Activated CD8-positive, alpha-beta memory T cell treated with anti-CD3 and anti-CD28 coated beads, Interleukin-2, amount 50 U/mL, for 24 hours (primary cell): ENCODE measurements at regions not wholly inside any gene's neighbourhood (a gene's known extent, or its start where the extent isn't known, plus 50 kb on each side); places are given as distances from the start of the nearest gene placed in this dataset.
A peak's percentile ranks its signal among the peaks of the same experiment; 100 is the strongest.
"Not testable (repeated sequence)": the region's sequence is repeated elsewhere in the genome, so short reads cannot be mapped to it uniquely, and the experiment has no call there.

Source experiments
- DNase-seq: peaks from one replicate; pipeline ENCODE4 v3.0.0-alpha.2; 2020; ENCODE audit errors: extremely low read depth

DNA sequence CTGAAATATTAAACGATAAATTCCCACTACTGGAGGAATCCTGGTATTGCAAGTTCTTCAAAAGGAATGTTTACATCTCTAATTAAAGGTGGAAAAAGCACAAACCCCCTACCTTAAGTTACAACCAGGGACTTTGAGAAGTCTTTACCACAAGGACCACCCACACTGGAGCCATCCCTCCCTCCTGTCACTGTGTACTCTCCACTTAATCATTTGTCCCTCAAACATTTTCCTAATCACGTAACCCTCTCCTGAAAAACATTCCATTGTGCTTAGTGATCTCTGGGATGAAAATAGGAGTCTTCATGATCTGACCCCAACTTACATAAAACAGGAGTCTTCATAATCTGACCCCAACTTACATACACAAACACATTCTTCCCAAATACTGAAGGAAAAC lies 85.7 kb downstream of the SUCLG1 start:
- DNase-seq = no peak

DNA sequence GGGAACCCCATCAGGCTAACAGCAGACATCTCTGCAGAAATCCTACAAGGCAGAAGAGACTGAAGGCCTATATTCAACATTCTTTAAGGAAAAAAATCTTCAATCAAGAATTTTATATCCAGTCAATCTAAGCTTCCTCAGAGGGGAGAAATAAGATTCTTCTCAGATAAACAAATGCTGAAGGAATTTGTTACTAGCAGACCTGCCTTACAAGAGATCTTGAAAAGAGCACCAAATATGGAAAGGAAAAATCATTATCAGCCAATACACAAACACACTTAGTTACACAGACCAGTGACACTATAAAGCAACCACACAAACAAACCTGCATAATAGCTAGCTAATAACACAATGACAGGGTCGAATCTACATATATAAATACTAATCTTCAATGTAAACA lies 96.5 kb downstream of the SUCLG1 start:
- no peak for DNase-seq

DNA sequence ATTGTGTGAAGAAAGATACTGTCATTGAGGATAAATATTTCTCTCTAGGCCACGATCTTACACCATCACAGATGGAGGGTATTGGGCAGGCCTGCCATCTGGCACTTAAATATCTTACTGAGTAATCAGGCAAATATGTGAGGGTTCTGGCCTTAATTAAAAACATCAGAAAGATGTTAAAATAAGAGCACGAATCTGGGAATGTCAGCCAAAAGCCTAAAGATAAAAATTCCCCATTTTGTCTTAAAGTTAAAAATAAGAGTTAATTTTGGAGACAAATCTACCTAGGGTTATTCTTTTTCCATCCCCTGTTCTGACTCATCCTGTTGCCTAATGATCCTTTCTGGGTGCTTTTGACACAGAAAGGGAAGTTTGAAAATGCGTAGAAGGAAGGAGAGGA lies 121.0 kb downstream of the SUCLG1 start:
- no peak for DNase-seq

DNA sequence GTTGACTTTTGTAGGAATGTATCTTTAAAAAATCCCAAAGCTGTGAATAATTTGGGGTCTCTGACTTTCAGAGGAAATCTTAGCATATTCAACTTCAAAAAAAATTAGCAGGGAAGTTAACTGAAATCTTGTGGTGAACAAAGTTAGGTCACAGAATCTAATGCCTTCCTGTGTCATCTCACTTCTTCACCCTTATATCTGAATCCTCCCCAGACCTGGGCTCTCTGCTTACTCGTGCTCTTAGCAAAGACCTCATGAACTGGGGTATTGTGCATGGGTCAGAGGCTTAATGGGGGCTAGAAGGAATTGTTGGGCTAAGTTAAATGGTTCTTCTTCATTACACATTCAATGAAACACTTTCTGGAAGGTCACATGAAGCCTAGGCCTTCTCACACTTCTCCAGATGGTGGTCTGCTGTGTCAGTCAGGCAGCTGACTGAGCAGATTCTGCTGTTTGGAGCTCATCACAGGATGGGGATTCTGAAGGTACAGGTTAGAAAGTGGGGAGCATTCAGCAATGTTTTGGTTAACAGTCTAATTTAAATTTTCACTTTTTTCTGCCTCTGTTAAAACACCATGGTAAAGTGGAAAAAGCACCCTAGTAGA lies 131.3 kb downstream of the SUCLG1 start:
- DNase-seq = no peak

DNA sequence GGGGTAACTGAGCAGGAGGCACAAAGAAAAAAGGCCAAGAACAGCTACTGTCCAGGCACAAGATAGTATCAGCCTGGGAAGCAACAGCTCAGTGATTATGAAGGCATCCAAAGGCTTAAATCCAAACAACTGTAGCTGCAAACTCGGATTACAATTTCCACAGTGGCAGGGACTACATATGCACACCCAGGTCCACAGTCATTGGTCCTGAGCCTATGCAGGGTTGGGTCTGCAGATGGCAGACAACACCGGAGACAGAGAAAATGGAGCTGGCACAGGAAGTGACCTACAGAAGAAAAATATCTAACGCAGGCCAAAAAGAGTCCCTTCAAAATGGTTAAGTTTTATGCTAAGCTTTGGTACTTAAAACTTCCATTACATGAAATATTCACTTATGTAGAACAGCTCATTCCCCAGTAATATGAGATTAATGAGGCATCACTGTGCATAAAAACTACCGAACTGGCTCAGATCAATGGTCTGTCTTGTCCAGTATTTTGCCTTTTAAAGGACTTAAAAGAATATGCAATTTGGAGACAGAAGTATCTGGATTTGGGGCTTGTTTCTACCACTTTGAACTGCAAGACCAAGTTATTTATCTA lies 132.1 kb downstream of the SUCLG1 start:
- no peak for DNase-seq

DNA sequence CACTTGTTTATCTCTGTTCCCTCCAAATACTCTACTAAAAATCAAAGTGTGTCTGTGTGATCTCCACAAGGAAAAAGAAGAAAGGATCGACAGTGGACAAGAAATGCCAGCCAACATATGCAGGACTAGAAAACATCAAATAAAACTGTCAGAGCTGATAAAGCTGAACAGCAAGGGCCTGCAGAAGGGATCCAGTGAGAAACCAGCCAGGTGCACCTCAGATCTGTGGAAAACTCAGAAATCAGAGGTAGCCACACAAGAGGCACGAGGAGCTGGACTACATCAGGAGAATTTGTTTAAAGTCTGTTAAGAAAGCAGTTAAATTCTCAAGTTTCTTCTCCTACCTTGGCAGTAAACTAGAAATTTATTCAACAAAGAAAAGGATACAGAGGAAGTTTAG lies 135.2 kb downstream of the SUCLG1 start:
- DNase-seq = no peak

DNA sequence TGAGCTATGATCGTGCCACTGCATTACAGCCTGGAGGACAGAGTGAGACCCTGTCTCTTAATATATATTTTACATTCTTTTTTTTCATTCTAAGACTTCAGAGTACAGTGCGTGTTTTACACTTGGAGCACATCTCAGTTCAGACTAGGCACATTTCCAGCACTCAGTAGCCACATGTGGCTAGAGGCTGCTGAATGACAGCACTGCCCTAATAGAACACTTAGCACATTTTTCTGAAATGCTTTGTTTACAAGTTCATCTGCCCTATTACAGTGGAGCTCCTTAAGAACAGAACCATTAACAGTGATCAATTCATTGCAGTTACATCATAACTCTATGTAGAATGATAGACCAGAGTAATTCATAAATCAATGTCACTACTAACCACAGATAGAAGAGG lies 138.1 kb downstream of the SUCLG1 start:
- no peak for DNase-seq

DNA sequence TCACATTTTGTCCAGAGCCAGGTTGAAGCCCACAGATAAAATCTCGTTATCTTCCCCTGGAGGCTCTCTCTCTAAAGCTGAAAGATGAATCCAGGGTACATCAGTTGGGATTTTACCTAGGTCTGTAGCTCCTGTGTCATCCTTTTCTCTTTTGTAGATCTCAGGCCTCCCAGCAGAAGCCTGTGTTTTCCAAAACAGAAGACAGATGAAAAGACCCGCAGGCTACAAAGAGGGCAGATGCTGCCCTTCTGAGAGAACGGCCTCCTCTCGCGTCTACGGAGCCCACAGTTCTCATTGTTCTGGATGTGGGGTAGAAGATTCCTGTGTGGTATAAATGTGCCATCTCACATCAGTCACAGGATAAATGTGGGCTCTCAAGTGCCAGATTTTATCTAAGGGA lies 139.5 kb downstream of the SUCLG1 start:
- no peak for DNase-seq

DNA sequence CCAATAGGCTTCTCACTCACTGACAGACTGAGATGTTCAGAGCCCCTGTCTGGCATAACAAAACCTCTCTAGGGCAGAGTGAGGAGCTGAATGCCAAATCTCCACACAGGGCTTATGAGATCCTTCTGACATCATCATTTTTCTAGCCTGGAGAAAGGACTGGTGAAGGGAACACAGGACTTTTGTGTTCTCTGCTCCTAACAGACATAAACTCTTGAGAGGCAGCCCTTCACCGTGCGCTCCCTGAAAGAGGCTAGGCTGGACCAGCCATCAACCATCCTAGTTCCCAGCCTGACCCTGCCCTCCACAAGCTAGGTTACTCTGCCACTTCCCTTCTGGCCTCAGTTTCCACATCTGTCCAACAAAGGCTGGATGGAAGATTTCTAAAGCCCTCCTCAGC lies 141.9 kb downstream of the SUCLG1 start:
- no peak for DNase-seq

DNA sequence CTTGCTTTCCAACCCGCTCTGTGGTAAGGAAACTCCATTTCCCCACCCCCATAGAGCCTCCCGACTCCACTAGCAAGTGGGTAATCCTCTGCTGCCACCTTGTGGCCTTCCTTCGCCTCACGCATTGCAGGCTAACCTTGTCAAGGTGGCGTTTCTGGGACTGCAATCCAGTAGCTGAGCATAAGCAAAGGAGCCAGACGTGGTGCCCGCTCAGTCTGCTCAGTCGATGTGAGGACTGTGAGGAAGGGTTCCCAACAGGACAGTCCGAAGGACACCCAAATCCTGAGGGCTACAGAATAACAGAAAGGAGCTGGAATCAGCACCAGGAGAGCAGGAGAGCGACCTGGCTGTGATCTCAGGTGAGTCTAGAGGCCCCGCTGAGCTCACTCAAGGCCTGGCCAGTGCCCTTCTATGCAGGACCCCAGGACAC lies 144.2 kb downstream of the SUCLG1 start:
- DNase-seq = peak; percentile 61

DNA sequence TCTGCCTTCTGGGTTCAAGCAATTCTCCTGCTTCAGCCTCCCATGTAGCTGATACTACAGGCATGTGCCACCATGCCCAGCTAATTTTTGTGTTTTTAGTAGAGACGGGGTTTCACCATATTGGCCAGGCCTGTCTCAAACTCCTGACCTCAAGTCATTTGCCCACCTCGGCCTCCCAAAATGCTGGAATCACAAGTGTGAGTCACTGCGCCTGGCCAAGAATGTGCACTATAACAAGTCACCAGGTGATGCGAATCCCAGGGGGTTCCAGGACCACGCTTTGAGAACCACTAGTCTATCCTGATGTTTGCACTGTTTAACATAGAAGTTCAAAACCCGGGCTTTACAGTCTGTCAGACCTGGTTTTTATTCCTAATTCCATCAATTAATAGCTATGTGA lies 144.8 kb downstream of the SUCLG1 start:
- DNase-seq = no peak

DNA sequence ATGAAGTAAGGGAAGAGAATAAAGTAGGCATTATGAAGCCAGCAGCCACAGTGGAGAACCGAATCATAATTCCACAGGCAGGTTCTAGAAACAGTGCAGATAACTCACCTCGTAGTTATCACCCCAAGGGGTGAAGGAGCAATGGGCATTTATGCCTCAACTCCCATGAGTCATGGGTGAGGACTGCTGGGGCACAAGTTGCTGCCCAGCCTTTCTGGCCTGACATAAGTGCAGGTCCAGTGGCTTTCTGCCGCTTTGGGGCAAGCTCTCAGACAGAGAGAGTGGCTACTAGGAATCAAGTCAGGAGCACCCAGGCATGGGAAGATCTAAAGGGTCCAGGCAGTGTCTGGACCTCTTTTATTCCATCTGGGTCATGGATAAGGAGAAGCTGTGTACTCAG lies 149.8 kb downstream of the SUCLG1 start:
- DNase-seq = no peak

DNA sequence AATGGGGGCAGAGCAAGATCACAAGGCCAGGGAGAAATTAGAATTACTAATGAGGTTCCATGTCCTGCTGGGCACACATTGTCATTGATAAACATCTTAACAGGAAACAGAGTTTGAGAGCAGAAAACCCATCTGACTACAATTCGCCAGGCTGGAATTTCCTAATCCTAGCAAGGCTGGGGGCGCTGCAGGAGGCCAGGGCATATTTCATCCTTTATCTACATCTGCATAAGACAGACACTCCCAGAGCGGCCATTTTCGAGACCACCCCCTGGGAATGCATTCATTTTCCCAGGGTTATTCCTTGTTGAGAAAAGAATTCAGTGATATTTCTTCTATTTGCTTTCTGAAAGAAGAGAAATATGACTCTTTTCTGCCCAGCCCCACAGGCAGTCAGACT lies 152.7 kb downstream of the SUCLG1 start:
- no peak for DNase-seq

DNA sequence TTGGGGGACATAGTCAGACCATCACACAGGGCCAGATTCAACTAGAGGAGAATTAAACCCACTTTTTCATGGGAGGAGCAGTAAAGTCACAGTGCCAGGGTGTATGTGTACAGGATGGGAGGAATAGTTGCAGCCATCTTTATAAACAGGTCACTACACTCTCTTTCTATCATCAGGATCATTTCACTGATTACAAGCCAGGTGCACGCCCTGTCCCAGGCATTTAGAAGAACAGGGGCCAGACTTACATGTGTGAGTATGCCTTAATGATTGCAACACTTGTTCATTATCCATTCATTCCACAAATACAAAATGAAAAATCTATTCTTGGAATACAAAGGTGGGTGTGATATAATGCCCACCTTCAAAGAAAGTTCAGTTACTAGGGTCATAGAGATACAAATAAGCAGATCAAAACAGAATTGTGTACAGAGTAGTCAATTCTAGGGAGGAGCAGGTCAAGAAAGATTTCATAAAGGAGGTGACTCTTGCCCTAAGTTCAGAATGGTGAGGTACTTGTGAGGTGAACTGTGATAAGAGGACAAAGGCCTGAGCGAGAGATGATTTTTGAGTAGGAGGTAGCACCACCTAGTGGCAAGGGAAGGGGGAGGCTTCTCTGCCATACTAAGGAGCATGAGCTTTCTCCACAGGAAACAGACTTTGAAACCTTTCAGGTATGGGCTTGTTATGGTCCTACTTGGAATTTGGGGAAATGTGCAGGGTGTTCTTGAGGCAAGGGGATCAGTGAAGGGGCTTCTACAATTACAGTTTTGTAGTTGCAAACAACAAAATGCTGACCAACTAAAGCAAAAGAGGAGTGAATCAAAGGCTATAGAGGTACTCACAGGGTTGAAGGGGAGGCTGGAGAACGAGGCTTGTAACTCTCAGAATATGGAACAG lies 156.3 kb downstream of the SUCLG1 start:
- DNase-seq = no peak

DNA sequence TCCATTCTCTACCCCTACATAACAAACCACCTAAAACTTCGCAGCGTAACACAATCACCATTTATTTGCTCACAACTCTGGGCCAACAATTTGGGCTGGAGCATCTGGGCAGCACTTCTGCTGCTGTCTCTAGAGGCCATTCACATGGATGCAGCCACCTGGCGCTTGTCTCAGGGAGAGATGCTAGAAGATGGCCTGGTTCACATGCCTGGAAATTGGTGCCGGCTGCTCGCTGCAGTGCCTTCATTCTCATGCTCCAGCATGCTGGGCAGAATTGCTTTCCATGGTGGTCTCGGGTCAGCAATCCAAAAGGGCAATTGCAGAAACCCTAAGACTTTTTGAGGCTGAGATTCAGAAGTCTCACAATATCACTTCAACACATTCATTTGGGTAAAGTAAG lies 157.4 kb downstream of the SUCLG1 start:
- DNase-seq = no peak

DNA sequence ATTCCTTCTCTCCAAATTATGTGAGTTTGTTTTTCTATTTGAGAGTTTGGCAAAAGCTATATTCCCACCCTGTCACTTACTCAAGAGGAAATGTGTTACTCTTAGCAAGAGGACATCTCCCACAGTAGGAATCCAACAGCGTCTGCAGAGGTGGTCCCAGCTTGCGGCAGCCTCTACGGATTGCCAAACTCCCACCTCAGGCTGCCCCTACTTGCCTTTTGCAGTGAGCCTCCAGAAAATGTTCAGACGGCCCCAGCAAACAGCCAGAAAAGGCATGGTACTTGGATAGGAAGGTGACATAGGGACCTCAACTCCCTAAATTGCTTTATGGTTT lies 158.4 kb downstream of the SUCLG1 start:
- no peak for DNase-seq

DNA sequence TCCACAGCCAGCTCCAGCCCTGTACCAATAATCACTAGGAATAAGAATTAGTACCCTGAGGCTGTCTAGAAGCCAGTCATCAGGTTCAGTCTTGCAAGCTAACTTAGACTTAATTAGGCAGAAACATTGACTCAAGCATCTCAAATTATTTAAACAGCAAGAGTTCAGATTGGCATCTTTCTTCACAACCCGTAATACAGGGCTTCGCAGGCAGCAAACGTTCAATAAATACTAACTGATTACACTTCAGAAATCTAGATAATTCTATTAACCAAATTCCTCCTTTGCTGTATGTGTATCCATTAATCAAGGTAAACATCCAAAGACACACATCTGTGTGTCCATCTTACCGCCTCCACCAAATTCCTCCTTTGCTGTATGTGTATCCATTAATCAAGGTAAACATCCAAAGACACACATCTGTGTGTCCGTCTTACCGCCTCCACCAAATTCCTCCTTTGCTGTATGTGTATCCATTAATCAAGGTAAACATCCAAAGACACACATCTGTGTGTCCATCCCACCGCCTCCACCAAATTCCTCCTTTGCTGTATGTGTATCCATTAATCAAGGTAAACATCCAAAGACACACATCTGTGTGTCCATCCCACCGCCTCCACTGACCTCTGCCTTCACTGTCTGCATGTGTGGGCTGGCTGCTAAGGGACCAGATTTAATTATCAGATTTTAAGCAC lies 158.9 kb downstream of the SUCLG1 start:
- DNase-seq = not testable (repeated sequence)

DNA sequence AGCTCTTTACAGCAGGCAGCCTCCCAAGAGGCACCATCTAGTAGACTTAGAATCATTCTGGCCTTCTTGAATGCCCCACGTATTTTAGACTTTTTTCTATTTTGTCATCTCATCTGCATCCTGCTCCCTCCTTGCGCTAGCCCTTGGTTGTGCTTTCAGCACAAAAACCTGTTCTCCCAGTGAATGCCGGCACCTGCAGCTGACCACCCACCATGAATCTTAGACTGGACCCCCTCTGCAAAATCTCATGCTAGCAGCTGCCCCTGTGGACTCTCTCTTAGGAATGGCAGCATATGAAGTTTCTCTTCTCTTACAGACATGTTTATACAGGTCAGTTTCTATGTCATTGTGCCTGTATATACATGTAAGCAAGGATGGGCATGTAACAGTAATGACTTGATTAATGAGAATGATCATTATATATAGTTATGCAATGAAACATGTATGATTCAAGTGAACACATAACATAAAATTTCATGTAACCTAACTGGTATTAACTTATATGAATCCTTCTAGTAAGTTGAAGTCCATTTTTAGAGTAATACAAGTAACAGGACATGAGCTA lies 159.8 kb downstream of the SUCLG1 start:
- no peak for DNase-seq

DNA sequence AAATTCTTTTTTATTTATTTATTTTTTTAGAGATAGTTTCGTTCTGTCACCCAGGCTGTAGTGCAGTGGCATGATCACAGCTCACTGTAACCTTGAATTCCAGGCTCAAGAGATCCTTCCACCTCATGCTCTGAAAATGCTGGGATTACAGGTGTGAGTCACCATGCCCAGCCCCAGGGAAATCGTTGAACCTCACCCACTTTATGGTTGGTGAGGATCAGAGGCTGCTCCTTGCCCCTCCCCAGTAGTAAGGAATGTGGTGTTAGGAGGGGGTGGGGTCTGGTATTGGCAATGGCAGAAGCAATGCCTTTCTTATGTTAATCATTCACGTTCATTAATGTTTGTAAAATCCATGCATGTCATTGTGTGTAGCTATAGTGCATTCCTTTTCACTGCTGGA lies 161.9 kb downstream of the SUCLG1 start:
- no peak for DNase-seq

DNA sequence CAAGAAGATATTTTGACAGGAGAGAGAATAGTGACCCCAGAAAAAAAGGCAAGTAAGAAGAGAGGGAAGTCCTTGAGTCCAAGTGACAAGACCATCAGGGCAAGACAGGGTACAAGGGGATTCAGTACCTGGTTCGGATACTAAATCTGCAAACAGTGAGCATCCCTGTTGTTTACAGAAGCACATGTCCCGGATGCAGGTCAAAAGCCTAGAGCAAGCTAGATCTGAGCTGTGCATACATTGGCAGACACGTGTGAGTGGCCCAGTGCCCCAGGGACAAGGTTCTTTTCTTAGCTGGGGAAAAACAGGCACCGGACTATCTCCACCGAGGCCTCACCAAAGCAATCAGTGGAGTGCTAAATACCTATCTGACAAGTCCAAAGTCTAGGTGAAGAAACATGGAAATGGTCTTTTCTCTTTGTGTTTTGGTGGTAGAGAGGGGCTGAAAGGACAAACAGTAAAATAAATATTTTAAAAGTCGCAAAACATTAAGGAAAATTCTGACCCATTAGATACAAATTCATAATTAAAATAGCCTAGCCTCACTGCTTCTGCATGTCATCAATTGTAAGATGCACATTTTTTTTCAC lies 165.2 kb downstream of the SUCLG1 start:
- no peak for DNase-seq

DNA sequence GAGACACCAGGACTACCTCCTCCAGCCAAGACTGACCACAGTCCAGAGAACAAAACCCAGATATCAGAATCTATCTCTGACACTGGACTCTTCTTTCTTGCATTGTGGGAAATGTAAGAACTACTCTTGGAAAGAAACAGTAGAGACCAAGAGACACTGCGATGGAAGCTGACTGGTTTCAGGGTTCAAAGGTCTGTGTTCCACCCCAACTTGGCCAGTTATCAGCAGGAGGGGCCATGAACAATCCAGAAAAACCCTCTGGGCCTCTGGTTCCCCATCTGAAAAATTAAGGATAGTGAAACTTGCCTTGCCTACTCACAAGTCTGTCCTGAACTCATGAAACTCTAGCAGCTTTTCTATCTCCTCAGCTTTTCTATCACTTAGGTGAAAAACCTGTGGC lies 166.5 kb downstream of the SUCLG1 start:
- DNase-seq = no peak

DNA sequence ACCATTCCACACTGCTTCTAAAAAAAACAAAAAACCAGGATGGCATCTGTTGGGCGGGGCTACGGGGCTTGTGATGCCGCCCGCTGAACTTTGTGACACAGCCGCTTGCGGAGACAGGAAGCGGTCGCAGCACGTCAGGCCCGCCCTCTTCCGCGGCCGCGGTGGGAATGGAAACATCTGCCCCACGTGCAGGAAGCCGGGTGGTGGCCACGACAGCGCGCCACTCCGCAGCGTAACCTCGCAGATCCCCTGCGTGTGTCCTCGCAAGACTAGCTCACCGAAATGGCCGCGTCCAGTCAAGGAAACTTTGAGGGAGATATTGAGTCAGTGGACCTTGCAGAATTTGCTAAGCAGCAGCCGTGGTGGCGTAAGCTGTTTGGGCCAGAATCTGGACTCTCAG lies 168.5 kb downstream of the SUCLG1 start:
- DNase-seq = no peak
